Spleen (tissue), 11 donors: ENCODE measurements at regions not wholly inside any gene's neighbourhood (a gene's known extent, or its start where the extent isn't known, plus 50 kb on each side); places are given as distances from the start of the nearest gene placed in this dataset.

ENCODE experiments used
- DNase-seq: peaks from one replicate; pipeline ENCODE4 v3.0.0-alpha.2; 2020
- H3K27ac ChIP-seq, 8 donors: fragments of 200-600 bp; sonication (generic) in 7 of 8; 1 replicate in 4 of 8; 2 replicates in 4 of 8; pipeline versions ENCODE4 v1.5.0 to v1.8.0; 2016 to 2021; ENCODE audit warnings: inconsistent platforms in 4 of 8, mild to moderate bottlenecking in 4 of 8, moderate library complexity in 1 of 8
- H3K27me3 ChIP-seq, 7 donors: fragments of 200-600 bp; sonication (generic) in 6 of 7; replicated peaks in 1 of 7; 1 replicate in 4 of 7; 2 replicates in 3 of 7; pipeline versions ENCODE4 v1.5.0 to v1.8.0; 2016 to 2021; ENCODE audit warnings: inconsistent platforms in 3 of 7, mild to moderate bottlenecking in 1 of 7
- H3K36me3 ChIP-seq, 6 donors: fragments of 200-600 bp; sonication (generic) in 5 of 6; 1 replicate in 4 of 6; 2 replicates in 2 of 6; pipeline versions ENCODE4 v1.5.0 to v1.8.0; 2016 to 2021; ENCODE audit warnings: inconsistent platforms in 2 of 6
- H3K4me1 ChIP-seq, 6 donors: fragments of 200-600 bp; sonication (generic) in 5 of 6; 1 replicate in 3 of 6; 2 replicates in 3 of 6; pipeline versions ENCODE4 v1.5.0 to v1.8.0; 2016 to 2021; ENCODE audit warnings: inconsistent platforms in 3 of 6
- H3K4me3 ChIP-seq, 8 donors: fragments of 200-600 bp; sonication (generic) in 7 of 8; 1 replicate in 4 of 8; 2 replicates in 4 of 8; pipeline versions ENCODE4 v1.5.0 to v1.8.0; 2016 to 2021; ENCODE audit warnings: inconsistent platforms in 4 of 8, mild to moderate bottlenecking in 4 of 8, moderate library complexity in 2 of 8
- H3K9me3 ChIP-seq, 8 donors: fragments of 200-600 bp; sonication (generic) in 7 of 8; 1 replicate in 4 of 8; 2 replicates in 4 of 8; pipeline versions ENCODE4 v1.5.0 to v1.8.0; 2016 to 2021; ENCODE audit warnings: inconsistent platforms in 4 of 8
- CTCF ChIP-seq, 11 experiments: fragments of 200-600 bp in 7 of 11; fragments of 450-650 bp in 4 of 11; sonication (generic) in 4 of 11; IDR thresholded peaks in 8 of 11; conservative IDR thresholded peaks in 3 of 11; 1 replicate in 7 of 11; 2 replicates in 4 of 11; pipeline versions ENCODE4 v1.4.0 to v1.8.0; 2016 to 2021; ENCODE audit warnings: antibody characterized with exemption in 11 of 11, inconsistent platforms in 4 of 11, mild to moderate bottlenecking in 1 of 11
- POLR2A ChIP-seq, 3 donors: fragments of 450-650 bp; IDR thresholded peaks; one replicate each; pipeline ENCODE4 v1.5.1; 2017; ENCODE audit warnings: antibody characterized with exemption in 3 of 3, mild to moderate bottlenecking in 1 of 3
- POLR2AphosphoS5 ChIP-seq, 3 donors: sonication (generic); formaldehyde crosslinking; IDR thresholded peaks; one replicate each; pipeline ENCODE4 v1.5.1; 2017; ENCODE audit warnings: antibody characterized with exemption in 3 of 3
- WGBS, 5 donors: extraction: QIAGEN DNeasy Blood & Tissue Kit in 3 of 5; methylation state at CpG; one replicate each; pipeline versions ENCODE4 v1.1.5 to v1.1.7; 2013 to 2018; 5-methylcytosine and 5-hydroxymethylcytosine counted together
- intact Hi-C: fragments of 100-400 bp; cut with DNase I; formaldehyde crosslinking; loops from one replicate; pipeline ENCODE4 v1.15.0; 2023; ENCODE audit warnings: low total_unique reads
- donor health status: healthy with polysubstance abuse.
- donor health status: DM: no; HTN: no; CAD: no; lungs with moderate emphysema.
- donor health status: DM: no; HTN: no; CAD: no.
- donor health status: Bipolar disorder and iron deficiency.
- donor health status: healthy.
- donor health status: DM: no; HTN: no; CAD: no.
- donor health status: DM: yes; HTN: yes; CAD: no.

GRCh38 chr13:76630629-76631230, 255.5 kb downstream of the KCTD12 start:
- Histone ChIP-seq H3K27me3 (no peaks in the 10 kb centered on the region), H3K4me3 (no peak overlapping the region), H3K9me3 (peaks cover 0 to 10% (median 0%) of the 10 kb centered on the region in 8 donors), H3K4me1 (no peaks in the 10 kb centered on the region), H3K27ac (no peak overlapping the region), H3K36me3 (no peaks in the 10 kb centered on the region)
- WGBS, 5 donors, result 75 to 90% (median 86%) methylated on average over 5 of the region's 5 CpGs
- no peak for DNase-seq
- intact Hi-C loops, result no loop called here
- TF ChIP-seq POLR2AphosphoS5 (IDR thresholded peaks at IDR 0.05) (no peak), CTCF (IDR thresholded peaks at IDR 0.05 in 8 of 11, conservative IDR thresholded peaks at IDR 0.05 in 3 of 11) (no peak), POLR2A (IDR thresholded peaks at IDR 0.05) (no peak)

GRCh38 chr13:76622315-76623040, 263.7 kb downstream of the KCTD12 start:
- TF ChIP-seq POLR2AphosphoS5 (IDR thresholded peaks at IDR 0.05) (no peak), POLR2A (IDR thresholded peaks at IDR 0.05) (no peak), CTCF (IDR thresholded peaks at IDR 0.05 in 8 of 11, conservative IDR thresholded peaks at IDR 0.05 in 3 of 11) (no peak)
- Histone ChIP-seq H3K9me3 (peaks cover 0 to 4% (median 0%) of the 10 kb centered on the region in 8 donors), H3K27ac (no peak overlapping the region), H3K27me3 (no peaks in the 10 kb centered on the region), H3K36me3 (no peaks in the 10 kb centered on the region), H3K4me1 (peaks cover 0 to 5% (median 0%) of the 10 kb centered on the region in 6 donors), H3K4me3 (no peak overlapping the region)
- DNase-seq, result no peak
- WGBS, 5 donors, result 56 to 87% (median 82%) methylated on average over 1 of the region's 1 CpG
- intact Hi-C loops, result no loop called here

GRCh38 chr13:76621705-76622104, 264.5 kb downstream of the KCTD12 start:
- Histone ChIP-seq H3K36me3 (no peaks in the 10 kb centered on the region), H3K9me3 (no peaks in the 10 kb centered on the region), H3K27ac (no peak overlapping the region), H3K4me3 (no peak overlapping the region), H3K4me1 (peaks cover 0 to 5% (median 0%) of the 10 kb centered on the region in 6 donors), H3K27me3 (no peaks in the 10 kb centered on the region)
- TF ChIP-seq CTCF (IDR thresholded peaks at IDR 0.05 in 8 of 11, conservative IDR thresholded peaks at IDR 0.05 in 3 of 11), result no peak
- no peak for TF ChIP-seq POLR2A (IDR thresholded peaks at IDR 0.05)
- no peak for TF ChIP-seq POLR2AphosphoS5 (IDR thresholded peaks at IDR 0.05)
- intact Hi-C loops, result no loop called here
- DNase-seq, result no peak

- 81 to 90% (median 85%) methylated on average over 5 of the region's 5 CpGs for WGBS, 5 donors
- Histone ChIP-seq H3K27ac (no peak overlapping the region), H3K36me3 (no peaks in the 10 kb centered on the region), H3K4me1 (peaks cover 0 to 5% (median 0%) of the 10 kb centered on the region in 6 donors), H3K4me3 (no peak overlapping the region), H3K9me3 (no peaks in the 10 kb centered on the region), H3K27me3 (no peaks in the 10 kb centered on the region)
- DNase-seq, result no peak
- intact Hi-C loops, result no loop called here
- TF ChIP-seq POLR2A (IDR thresholded peaks at IDR 0.05), result no peak
- TF ChIP-seq CTCF (IDR thresholded peaks at IDR 0.05 in 8 of 11, conservative IDR thresholded peaks at IDR 0.05 in 3 of 11), result no peak
- no peak for TF ChIP-seq POLR2AphosphoS5 (IDR thresholded peaks at IDR 0.05)
Observed at GRCh38 chr13:76620036-76620435, 266.2 kb downstream of the KCTD12 start.
